HG02852 (cell line): ENCODE measurements at regions not wholly inside any gene's neighbourhood (a gene's known extent, or its start where the extent isn't known, plus 50 kb on each side); places are given as distances from the start of the nearest gene placed in this dataset.
"Not testable (repeated sequence)": the region's sequence is repeated elsewhere in the genome, so short reads cannot be mapped to it uniquely, and the experiment has no call there.

Experiments
- ATAC-seq: cut with Tn5 transposase; IDR thresholded peaks from one replicate; pipeline ENCODE4 v1.9.1; 2021; ENCODE audit warnings: mild to moderate bottlenecking, moderate library complexity; ENCODE audit not compliant: unreplicated experiment

DNA sequence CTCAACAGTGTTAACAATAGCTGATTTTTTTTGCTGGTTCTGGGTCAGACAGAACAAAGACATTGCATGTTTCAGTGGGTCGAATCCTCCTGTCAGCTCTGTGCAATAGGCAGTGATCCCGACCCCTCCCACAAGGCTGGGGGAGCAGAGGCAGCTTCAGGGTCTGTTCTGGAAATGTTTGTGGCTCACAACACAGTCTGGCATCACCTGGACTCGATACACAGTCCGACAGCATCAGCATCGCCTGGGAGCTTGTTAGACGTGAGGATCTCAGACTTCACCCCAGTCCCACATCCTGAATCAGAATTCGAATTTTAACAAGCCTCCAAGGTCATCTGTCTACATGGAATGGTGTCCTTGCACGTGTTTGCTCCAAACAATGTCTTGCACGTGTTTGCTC lies 384.7 kb downstream of the IRX2 start:
- no peak for ATAC-seq

DNA sequence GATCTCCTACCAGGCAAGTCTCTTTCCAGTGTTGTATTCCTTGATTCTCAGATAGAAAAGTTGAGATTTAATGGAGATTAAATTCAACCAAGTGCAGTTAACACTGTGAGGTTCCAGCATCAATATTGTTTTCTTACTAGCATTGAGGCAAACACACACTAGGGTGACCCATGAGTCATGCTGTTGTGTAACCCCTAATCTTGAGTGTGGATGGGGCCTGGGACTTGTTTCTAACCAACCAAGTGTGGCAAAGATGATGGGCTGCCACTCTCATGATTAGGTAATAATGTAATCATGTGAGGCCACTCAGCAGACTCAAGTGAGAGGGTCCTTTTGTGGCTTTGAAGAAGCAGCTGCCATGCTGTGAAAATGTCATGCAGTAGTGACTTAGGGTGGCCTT lies 394.2 kb downstream of the IRX2 start:
- ATAC-seq = no peak

DNA sequence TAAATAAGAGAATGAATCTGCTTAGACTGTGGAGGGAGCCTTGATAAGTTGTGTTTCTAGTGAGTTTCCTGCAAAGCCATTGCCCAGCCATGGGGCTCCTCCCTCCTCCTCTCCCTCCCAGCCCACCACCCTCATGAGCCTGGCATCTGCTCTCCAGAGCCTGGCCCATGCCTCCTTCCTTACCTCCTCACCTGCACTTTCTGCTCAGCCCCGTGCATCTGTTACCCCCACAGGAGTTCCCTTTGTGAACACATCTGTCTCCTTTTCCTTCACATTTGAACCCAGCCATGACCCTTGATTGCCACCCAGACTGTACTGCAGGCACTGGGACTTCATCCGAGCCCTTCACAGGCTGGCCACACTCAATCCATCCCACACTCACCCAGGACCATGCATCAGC lies 395.6 kb downstream of the IRX2 start:
- ATAC-seq = no peak

DNA sequence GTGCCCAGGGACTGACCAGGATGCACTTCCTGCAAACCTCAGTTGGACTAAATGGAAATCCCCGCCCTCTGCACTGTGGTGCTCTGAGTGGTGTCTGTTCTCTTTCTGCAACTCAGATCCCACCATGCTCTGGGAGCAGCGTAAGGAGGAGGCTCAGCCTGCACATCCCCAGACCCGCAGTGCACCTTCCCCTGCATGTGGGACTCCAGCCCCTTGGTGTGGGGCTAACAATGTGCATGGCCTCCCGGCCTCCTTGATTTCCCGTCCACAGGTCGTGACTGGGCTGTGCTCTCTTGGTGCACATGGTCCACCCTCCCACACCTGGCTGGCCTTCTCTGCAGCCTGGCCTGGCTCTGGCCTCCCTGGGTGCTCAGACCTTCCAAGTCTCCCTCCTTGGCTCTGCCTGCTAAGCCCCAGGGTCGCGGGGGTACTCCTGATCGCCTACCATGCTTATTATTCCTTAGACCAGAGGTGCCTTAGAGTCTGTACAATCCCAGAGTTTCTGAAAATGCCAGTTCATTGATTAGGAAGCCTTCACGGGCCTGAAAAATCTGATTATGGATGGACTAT lies 397.5 kb downstream of the IRX2 start:
- no peak for ATAC-seq

DNA sequence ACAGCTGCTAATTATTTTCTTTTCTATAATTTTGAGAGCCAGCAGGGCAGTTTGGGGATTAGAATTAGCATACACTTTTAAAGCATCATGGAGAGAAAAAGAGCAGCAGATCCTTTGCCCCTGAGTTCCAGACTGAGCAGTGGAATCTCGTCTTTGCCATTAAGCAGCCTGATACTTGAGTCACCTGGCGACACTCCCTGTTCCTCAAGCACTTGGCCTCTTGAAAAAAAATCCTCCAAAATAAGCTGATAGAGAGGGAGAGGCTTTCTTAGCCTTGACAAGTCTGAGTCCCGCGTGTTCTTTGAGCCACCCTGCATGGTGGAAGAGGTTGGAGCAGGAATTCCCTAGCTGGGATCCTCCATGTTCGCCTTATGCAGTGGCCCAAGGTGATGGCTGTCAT lies 398.3 kb downstream of the IRX2 start:
- ATAC-seq = no peak

DNA sequence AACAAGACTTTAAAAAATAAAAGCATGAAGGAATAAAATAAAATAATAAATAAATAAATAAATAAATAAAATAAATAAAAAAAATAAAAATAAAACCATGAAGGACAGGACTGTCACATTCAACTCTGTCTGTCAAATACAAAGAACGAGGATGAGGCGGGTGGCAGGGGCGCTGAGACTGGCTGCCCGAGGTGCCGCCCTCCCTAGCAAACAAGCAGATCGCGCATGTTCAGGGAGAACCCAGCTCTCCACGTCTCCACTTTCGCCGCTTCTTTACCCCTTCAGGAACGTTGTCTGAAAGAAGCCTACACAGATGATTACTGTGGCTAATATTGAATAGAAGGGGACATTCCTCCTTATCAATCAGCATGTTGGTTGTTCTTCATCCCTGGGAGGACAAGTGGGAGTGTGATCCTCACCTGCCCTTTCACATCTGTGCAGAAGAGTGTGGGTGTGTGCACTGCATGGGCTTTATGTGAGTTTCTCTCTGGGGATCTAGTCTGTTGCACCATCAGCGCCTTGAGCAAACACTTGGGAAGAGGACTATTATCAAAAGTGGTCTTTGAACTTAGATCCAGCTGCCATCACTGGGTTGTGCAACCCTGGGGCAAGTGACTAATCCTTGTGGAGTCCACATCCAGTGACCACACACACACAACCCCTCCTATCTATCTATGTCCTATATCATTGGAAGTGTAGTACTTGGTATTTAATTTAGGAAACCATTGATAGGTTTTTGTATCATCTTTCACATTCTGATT lies 399.2 kb downstream of the IRX2 start:
- ATAC-seq = no peak

DNA sequence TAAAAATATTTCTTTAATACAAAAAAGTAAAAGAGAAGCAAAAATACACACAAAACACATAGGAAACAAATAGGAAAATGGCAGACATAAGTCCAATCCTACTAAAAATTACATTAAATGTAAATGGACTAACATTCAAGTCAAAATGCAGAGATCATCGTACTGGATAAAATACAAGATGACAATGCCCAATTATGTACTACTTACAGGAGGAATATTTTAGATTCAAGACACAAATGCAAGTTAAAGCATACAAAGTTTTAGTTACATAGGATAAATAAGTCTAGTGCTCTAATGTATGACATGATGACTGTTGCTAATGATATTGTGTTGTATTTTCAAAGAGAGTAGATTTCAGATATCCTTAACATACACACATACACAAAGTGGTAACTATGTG lies 401.7 kb downstream of the IRX2 start:
- not testable (repeated sequence) for ATAC-seq

DNA sequence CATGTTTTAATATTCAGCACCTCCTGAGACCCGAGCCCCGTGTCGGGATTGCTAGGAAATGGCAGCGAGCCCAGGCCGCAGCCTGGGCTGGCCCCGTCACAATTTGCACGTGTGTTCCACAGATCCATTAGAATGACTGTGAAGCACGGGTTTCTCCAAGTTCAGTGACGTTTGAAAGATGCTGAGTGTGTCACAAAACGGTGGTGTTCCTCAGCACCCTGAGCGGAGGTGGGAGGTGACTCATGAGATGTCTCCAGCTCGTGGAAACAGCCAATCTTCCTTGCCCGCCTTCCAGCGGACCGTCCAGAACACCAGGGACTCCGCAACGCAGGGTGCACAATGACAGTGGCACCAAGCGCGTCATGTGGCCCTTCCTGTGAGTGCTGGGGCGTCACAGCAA lies 412.8 kb downstream of the IRX2 start:
- no peak for ATAC-seq

DNA sequence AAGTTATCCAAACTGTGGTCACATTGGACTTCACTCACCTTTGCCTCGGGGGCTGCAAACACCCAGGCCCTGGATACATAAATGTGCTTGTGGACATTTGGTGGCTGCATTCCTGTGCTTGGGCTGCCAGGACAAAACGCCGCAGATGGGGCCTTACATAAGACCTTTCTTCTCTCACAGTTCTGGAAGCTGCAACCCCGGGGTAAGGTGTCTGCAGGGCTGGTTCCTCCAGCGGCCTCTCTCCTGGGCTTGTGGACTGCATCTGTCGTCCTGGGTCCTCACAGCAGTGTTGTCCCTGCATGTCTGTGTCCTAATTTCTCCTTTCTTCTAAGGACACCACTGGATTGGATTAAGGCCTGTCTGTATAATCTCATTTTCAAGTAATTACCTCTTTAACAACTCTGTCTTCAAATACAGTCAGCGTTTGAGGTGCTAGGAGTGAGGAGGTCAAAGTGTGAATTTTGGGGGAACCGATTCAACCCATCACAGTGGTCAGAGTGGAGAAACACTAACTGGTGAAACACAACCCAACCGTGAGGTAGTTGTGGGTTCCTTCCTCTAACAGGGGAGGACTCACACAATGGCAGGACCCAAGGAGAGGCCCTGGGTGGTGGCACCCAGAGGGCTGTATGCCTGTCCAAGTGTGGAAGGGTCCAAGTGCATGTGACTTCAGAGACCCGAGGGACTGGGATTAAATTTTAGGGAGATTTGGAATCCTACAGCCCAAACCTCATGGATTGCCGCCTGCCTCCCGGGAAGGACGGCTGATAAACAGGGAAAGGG lies 415.6 kb downstream of the IRX2 start:
- ATAC-seq = no peak

DNA sequence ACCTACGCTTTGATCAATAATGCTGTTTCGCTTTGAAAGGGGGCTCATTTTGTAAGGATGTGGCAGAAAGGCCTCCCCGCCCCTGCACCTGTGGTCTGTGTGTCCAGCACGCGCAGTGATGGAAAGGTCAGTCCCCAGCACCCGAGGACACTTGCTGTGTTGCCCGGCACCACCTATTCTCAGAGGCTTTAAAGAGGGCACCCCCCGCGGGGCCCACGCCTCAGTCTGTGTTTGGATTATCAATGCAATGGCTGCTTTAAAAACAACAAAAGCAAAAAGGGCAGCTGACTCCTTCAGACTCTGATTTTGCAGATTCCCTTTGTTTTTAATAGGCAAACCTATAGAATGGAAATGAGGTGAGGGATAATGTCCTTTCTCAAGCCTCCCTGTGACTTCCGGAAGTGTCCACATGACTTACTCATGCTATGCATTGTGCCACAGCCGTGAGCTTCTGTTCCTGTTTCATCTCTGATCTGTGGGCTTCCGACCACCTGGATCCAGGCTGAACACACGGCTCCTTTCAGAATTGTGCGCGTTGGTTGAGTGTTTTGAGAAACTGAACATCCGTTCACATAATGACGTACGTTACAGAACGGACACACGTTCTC lies 416.2 kb downstream of the IRX2 start:
- ATAC-seq = no peak

DNA sequence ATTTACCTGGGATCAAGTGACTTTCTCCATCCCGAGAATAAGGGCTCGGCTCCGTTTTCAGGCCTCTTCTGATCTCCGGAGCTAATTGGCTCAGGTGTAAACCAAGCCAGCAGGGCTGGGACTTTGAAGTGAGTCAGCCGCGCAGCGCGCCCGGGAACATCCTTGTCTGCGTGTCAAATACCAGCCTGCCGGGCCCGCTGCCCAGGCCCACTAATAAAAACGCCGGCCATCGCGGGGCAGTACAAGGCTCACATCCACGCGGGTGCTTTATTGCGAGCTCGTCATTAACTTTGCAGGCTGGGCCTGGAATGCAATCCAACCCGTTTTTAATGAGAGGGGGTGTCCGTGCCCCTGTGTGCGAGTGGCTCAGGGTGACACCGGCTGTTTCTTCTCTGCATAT lies 416.8 kb downstream of the IRX2 start:
- ATAC-seq = no peak

DNA sequence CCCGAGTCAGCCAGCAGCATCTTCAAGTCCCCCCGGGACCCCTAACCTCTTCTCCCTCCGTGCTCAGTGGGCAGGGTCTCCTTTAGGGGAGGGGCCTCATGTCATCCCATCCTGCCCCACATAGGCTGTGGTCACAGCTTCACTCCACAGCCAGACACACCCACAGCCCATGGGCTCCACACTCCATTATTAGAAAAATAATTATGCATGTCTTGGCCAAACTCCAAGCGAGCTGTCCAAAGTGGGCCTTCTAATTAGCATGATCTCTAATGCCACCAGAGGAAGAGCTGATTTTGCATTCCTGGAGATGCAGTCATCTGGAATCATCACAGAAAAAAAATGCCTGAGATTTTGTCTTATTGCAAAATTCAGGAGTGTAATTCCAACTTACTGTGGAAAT lies 418.2 kb downstream of the IRX2 start:
- ATAC-seq = no peak

DNA sequence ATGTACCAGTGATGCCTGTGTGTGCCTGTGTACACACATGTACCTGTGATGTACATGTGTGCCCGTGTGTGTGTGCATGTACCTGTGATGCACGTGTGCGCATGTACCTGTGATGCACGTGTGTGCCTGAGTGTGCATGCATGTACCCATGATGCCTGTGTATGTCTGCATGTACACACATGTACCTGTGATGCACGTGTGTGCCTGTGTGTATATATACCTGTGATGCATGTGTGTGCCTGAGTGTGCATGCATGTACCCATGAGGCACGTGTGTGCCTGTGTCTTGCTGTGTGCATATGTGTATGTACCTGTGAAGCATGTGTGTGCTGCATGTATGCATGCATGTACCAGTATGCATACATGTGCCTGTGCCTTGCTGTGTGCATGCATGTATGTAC lies 419.0 kb downstream of the IRX2 start:
- ATAC-seq = no peak

DNA sequence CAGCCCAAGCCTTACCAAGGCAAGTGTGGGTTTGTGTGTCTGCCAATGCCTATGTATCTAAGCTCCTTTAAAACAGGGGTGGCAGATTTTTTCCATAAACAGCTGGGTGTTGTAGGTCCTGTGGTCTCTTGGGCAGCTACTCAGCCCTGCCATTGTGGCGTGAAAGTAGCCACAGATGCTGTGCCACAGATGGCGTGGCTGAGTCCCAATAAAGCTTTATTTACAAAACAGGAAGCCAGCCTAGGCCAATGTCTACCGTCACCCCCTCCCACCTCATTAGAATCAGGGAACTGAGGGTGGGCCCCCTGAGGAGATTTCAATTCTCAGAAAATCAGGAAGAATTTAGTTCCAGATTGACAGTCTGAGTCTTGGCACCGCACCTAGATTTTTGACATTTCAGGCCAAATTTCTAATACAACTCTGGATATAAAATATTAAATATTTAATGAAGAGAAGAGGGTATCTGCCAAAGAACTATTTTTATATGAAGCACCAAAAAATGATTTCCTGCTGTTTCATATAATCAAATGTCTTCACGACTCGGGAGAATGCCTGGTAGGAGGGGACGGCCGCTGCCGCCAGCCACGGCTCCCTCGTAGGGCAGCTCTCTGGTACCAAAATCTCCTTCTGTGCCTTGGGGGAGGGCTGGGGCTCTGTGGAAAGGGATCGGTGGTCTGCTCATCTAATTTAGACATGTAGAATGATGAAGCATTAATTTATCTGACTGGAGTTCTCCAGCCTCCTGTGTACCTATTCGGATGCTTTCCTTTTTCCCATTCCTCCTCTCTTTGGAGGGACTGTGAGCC lies 420.9 kb downstream of the IRX2 start:
- no peak for ATAC-seq

DNA sequence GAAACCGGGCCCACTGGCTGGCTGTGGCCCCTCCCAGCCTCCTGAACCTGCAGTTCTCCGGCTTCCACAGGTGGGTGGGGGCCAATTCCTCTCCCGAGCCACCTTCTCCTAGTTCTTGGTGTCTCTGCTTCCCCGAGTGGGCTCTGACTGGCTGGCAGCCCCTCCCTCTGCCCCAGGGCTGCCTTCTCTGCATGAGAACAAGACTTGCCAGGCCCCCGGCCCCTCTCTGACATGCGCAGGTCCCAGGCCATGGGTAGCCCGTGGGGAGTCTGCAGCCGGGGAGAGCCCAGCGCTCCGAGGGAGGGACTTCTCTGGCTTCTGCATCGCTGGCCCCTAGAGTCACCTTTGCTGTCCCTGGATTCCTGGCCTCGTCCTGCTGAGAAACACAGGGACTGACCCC lies 421.7 kb downstream of the IRX2 start:
- ATAC-seq = no peak

DNA sequence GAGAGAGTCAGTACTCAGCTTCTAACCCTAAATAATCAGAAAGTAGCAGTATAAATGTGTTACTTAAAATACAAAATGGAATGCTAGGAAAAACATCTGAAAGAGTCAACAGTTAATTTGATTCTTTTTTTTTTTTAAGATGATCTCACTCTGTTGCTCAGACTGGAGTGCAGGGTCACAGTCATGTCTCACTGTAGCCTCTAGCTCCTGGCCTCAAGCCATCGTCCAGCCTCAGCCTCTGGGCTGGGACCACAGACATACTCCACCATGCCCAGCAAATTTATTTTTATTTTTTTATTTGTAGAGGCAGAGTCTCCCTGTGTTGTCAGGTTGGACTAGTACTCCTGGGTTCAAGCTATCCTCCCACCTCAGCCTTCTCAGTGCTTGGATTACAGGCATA lies 424.9 kb downstream of the IRX2 start:
- no peak for ATAC-seq

DNA sequence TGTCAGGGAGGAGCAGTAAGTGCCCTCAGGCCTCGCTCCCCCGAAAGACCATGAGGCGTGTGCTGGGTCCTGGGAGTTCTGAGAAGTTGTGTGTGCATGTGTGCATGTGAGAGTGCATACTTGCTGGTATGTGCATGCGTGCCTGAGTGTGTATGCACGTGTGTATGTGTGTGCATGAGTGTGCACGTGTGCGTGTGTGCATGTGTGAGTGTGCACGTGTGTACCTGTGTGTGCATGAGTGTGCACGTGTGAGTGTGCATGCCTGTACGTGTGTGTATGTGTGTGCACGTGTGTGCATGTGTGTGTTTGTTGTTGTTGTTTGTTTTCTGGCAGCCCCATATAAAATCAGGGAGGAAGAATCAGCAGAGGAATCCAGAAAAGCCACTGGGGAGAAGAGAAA lies 426.7 kb downstream of the IRX2 start:
- ATAC-seq = no peak

DNA sequence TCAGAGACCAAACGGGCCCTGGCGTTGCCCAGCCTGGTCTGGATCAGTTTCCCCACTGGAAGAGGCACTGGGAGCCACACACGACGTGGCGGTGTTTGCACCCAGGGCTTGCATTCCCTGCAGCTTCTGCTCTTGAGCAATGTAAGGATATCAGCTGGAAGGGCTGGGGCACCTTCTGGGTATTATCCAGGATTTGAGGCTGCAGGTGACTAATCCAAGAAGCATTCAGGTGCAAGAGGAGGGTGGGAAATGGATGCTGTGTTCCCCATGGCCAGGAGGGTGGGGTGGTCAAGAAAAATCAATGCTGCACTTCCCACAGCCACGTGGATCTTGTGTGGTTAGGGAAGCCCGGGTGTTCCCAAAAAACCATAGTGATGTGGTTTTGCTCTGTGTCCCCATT lies 430.9 kb downstream of the IRX2 start:
- no peak for ATAC-seq

DNA sequence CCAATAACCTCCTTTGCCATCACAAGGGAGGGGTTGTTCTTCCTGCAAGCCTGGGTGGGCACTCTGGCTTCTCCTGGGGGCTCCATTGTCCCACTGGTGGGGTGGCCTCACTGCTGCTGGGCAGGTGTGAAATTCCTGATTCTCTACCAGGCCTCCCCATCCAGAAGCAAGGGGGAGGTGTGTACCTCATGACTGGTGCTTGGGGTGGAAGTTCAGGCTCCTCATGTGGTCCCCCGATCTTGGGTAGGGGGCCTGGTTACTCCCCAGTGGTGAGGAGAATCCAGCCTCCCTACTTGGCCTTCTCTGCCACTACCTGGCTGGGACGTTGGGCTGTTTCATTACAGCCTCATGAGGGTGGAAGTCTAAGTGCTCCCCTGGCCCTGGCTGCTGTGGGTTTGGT lies 433.9 kb downstream of the IRX2 start:
- no peak for ATAC-seq

DNA sequence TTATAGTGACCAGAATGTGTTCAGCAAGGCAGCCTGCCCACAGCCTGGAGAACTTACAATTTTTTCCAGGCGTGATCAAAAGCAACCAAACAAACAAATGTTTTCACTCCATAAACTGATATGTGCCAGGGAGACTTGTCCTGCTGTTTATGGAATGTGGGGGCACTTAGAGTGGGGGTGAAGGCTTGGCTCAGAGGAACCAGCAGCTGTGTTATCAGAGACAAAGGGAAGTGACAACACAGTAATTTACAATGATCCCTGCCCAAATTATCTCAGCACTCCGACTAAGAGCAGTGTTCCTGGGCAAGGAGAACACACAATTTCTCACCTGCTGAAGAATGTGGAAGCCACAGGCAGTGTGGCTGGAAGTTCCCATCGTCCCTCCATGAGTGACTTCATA lies 429.1 kb upstream of the IRX4 start:
- ATAC-seq = no peak

DNA sequence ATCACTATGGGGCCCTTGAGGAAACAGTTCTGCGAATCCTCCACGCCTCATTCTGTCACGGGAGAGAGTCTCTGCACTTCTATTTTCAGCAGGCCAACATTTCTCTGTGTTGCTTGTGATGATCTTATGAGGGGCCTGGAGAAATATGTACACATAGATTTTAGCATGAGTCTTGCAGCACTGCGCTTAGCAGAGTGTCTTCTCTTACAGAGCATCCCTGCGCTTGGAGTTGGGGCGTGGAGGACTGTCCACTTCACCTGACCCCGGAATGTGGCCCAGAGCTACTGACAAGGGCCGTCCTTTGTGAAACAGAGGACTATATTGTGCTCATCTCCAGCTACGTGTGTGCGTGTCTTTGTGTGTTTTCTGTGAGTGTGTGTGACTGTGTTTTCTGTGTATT lies 428.2 kb upstream of the IRX4 start:
- no peak for ATAC-seq
